ENCODE measurements at regions not wholly inside any gene's neighbourhood (a gene's known extent, or its start where the extent isn't known, plus 50 kb on each side); places are given as distances from the start of the nearest gene placed in this dataset.

GRCh38 chr13:22137361-22138050, 466.6 kb downstream of the FGF9 start:
- Histone ChIP-seq H3K4me3 (replicated peaks in 1 of 3; ENCODE audit: insufficient read depth in 1 of 3, low read depth in 1 of 3, low read length in 3 of 3) (no peak overlapping the region), H3K9ac (replicated peaks; ENCODE audit: extremely low read depth, insufficient read depth, low read length) (no peak overlapping the region), H3K79me2 (ENCODE audit: control insufficient read depth, insufficient read depth, low read length) (no peaks in the 10 kb centered on the region), H3K27me3 (ENCODE audit: control insufficient read depth in 2 of 2, insufficient read depth in 2 of 2, low read length in 2 of 2) (no peaks in the 10 kb centered on the region), H3K9me1 (replicated peaks; ENCODE audit: control insufficient read depth, extremely low read depth, insufficient read depth, low read length) (no peaks in the 10 kb centered on the region), H3K36me3 (ENCODE audit: control insufficient read depth in 2 of 2, extremely low read depth in 1 of 2, insufficient read depth in 2 of 2, low read length in 2 of 2) (no peaks in the 10 kb centered on the region), H3K4me2 (ENCODE audit: insufficient read depth, low read length) (no peak overlapping the region), H3K9me3 (replicated peaks; ENCODE audit: control insufficient read depth, insufficient read depth, low read length) (no peaks in the 10 kb centered on the region), H3K27ac (ENCODE audit: insufficient read depth, low read depth, low read length) (no peak overlapping the region), H2AFZ (ENCODE audit: low read depth, low read length) (no peak overlapping the region), H4K20me1 (replicated peaks; ENCODE audit: control insufficient read depth, extremely low read depth, insufficient read depth, low read length) (no peaks in the 10 kb centered on the region), H3K4me1 (ENCODE audit: control insufficient read depth, extremely low read depth, insufficient read depth, low read length) (no peaks in the 10 kb centered on the region)
- ChIA-PET POLR2A (no interaction called here), CTCF (no interaction called here)
- no peak for TF ChIP-seq MAX (IDR thresholded peaks at IDR 0.05; ENCODE audit: insufficient read depth, insufficient read length)
- TF ChIP-seq JUN (IDR thresholded peaks at IDR 0.05; ENCODE audit: borderline replicate concordance, insufficient read depth, insufficient read length, low read depth) = no peak
- TF ChIP-seq MYC (IDR thresholded peaks at IDR 0.05; ENCODE audit: low read depth, low read length) = no peak
- TF ChIP-seq POLR2A (IDR thresholded peaks at IDR 0.05; ENCODE audit: low read depth, low read length) = no peak
- no peak for TF ChIP-seq POLR2AphosphoS5 (IDR thresholded peaks at IDR 0.05; ENCODE audit: insufficient read depth, low read depth, low read length)
- TF ChIP-seq FOS (IDR thresholded peaks at IDR 0.05; ENCODE audit: borderline replicate concordance, insufficient read depth, low read length) = no peak
- TF ChIP-seq CTCF (IDR thresholded peaks at IDR 0.05; ENCODE audit: extremely low read depth in 1 of 2, insufficient read depth in 1 of 2, low read depth in 1 of 2, low read length in 2 of 2) = no peak
- TF ChIP-seq GATA2 (IDR thresholded peaks at IDR 0.05; ENCODE audit: insufficient read depth, insufficient read length, low read depth, low read length) = no peak
- TF ChIP-seq EZH2 (IDR thresholded peaks at IDR 0.05; ENCODE audit: borderline replicate concordance, low read depth, low read length, severe bottlenecking) = no peak
- dilution Hi-C loops (cut with MboI; ENCODE audit: extremely low pct_ligation_motif_present, low sequenced_read_pairs) = no loop called here
- no TSS peak for BruUV-seq (replicated peaks)
- intact Hi-C loops (cut with micrococcal nuclease) = no loop called here
- no peak for FAIRE-seq
- DNase-seq (ENCODE audit: low read depth, low spot score) = no peak

Measured in endothelial cell of umbilical vein (primary cell).